A549 (cell line): ENCODE measurements at regions not wholly inside any gene's neighbourhood (a gene's known extent, or its start where the extent isn't known, plus 50 kb on each side); places are given as distances from the start of the nearest gene placed in this dataset.

ENCODE experiments used
- ATAC-seq, 2 experiments: fragments of 200-7000 bp in 1 of 2; fragments of >200 bp in 1 of 2; cut with Nextera tagmentation in 1 of 2; cut with Tn5 transposase in 1 of 2; 3 replicates each; pipeline versions ENCODE4 v1.8.0 to v1.9.1; 2018 to 2020; ENCODE audit warnings: mild to moderate bottlenecking in 1 of 2, moderate library complexity in 1 of 2
- CTCF ChIA-PET: fragments of 300-600 bp; sonication (Branson Sonifier 250); formaldehyde crosslinking; extraction: SDS; loops from one replicate; lab custom pipeline; 2021; ENCODE audit warnings: antibody characterized with exemption, inconsistent platforms; lab: Yijun Ruan, JAX
- POLR2A ChIA-PET: fragments of 350-600 bp; formaldehyde crosslinking; extraction: SDS; loops from one replicate; lab custom pipeline; 2021; ENCODE audit warnings: antibody characterized with exemption, inconsistent platforms; lab: Yijun Ruan, JAX
- DNase-seq, 2 experiments: peaks; one replicate each; pipeline versions ENCODE4 v3.0.0 to v3.0.0-alpha.2; 2011 to 2016; ENCODE audit warnings: low read depth in 1 of 2, low spot score in 1 of 2
- FAIRE-seq: peaks from 2 replicates; lab custom pipeline; 2011; peaks lifted over from hg19 to GRCh38; lab: Jason Lieb, UNC
- H3K27ac ChIP-seq, 2 experiments: fragments of >200 bp; sonication (Bioruptor Twin); formaldehyde crosslinking; 3 replicates each; pipeline ENCODE4 v1.5.1; 2016 to 2017
- H3K4me1 ChIP-seq: fragments of >200 bp; sonication (Bioruptor Twin); formaldehyde crosslinking; 3 replicates; pipeline ENCODE4 v1.6.1; 2016
- H3K4me2 ChIP-seq: fragments of >200 bp; sonication (Bioruptor Twin); formaldehyde crosslinking; 3 replicates; pipeline ENCODE4 v1.6.1; 2016
- H3K4me3 ChIP-seq: fragments of >200 bp; sonication (Bioruptor Twin); formaldehyde crosslinking; 3 replicates; pipeline ENCODE4 v1.5.1; 2016
- H3K9me3 ChIP-seq: fragments of >200 bp; sonication (Bioruptor Twin); formaldehyde crosslinking; 3 replicates; pipeline ENCODE4 v1.6.1; 2016
- CBX2 ChIP-seq: fragments of 200-600 bp; sonication (generic); IDR thresholded peaks from 2 replicates; pipeline ENCODE4 v1.6.1; 2016; ENCODE audit warnings: low read depth, mild to moderate bottlenecking, borderline replicate concordance
- CTCF ChIP-seq: fragments of >200 bp; sonication (Bioruptor Twin); formaldehyde crosslinking; IDR thresholded peaks from 3 replicates; pipeline ENCODE4 v1.5.1; 2016
- EHF ChIP-seq: fragments of 250-450 bp; sonication (Bioruptor Pico); IDR thresholded peaks from 2 replicates; pipeline ENCODE4 v1.5.0; 2020; ENCODE audit warnings: mild to moderate bottlenecking
- EP300 ChIP-seq, 2 experiments: fragments of >200 bp; sonication (Bioruptor Twin); formaldehyde crosslinking; IDR thresholded peaks; 2 replicates in 1 of 2; 3 replicates in 1 of 2; pipeline ENCODE4 v1.6.1; 2016 to 2017
- FOSL2 ChIP-seq, 2 experiments: fragments of 450-650 bp in 1 of 2; fragments of >200 bp in 1 of 2; sonication (Bioruptor Twin) in 1 of 2; formaldehyde crosslinking; IDR thresholded peaks; 2 replicates each; pipeline versions ENCODE4 v1.5.0 to v1.6.1; 2016 to 2020; ENCODE audit warnings: mild to moderate bottlenecking in 1 of 2, moderate library complexity in 1 of 2
- HDAC2 ChIP-seq: fragments of 200-600 bp; sonication (generic); IDR thresholded peaks from 2 replicates; pipeline ENCODE4 v1.6.1; 2016
- HEYL ChIP-seq: fragments of 250-450 bp; sonication (Bioruptor Pico); IDR thresholded peaks from 2 replicates; pipeline ENCODE4 v1.8.0; 2021; ENCODE audit warnings: mild to moderate bottlenecking, moderate library complexity
- HOXA7 ChIP-seq: fragments of 250-450 bp; sonication (Bioruptor Pico); IDR thresholded peaks from 2 replicates; pipeline ENCODE4 v1.5.0; 2020; ENCODE audit warnings: mild to moderate bottlenecking, moderate library complexity
- HOXB13 ChIP-seq: fragments of 250-450 bp; sonication (Bioruptor Pico); IDR thresholded peaks from 2 replicates; pipeline ENCODE4 v1.5.0; 2020; ENCODE audit warnings: low read depth, mild to moderate bottlenecking, moderate library complexity
- JUN ChIP-seq, 2 experiments: fragments of >200 bp; sonication (Bioruptor Twin); formaldehyde crosslinking; IDR thresholded peaks; 2 replicates in 1 of 2; 3 replicates in 1 of 2; pipeline ENCODE4 v1.6.1; 2016 to 2017
- KDM1A ChIP-seq: fragments of 200-600 bp; sonication (generic); IDR thresholded peaks from 2 replicates; pipeline ENCODE4 v1.6.1; 2016; ENCODE audit warnings: low read depth, mild to moderate bottlenecking
- KDM5A ChIP-seq: fragments of 200-600 bp; sonication (generic); IDR thresholded peaks from 2 replicates; pipeline ENCODE4 v1.6.1; 2016; ENCODE audit warnings: antibody characterized with exemption, mild to moderate bottlenecking
- NFE2L2 ChIP-seq: fragments of 150-350 bp; conservative IDR thresholded peaks from 2 replicates; pipeline ENCODE4 v1.6.1; 2014; ENCODE audit warnings: low read length
- POLR2AphosphoS2 ChIP-seq: conservative IDR thresholded peaks from 2 replicates; pipeline ENCODE4 v1.6.1; 2012; ENCODE audit warnings: low read length, improper control_type of control experiment, inconsistent platforms
- RAD21 ChIP-seq, 2 experiments: fragments of >200 bp in 1 of 2; sonication (Bioruptor Twin) in 1 of 2; formaldehyde crosslinking in 1 of 2; IDR thresholded peaks in 1 of 2; conservative IDR thresholded peaks in 1 of 2; 2 replicates in 1 of 2; 3 replicates in 1 of 2; pipeline ENCODE4 v1.6.1; 2012 to 2018; ENCODE audit warnings: inconsistent platforms in 1 of 2
- RARB ChIP-seq: fragments of 250-450 bp; sonication (Bioruptor Pico); IDR thresholded peaks from 2 replicates; pipeline ENCODE4 v1.8.0; 2021; ENCODE audit warnings: mild to moderate bottlenecking, moderate library complexity
- RCOR1 ChIP-seq: fragments of 150-350 bp; IDR thresholded peaks from 2 replicates; pipeline ENCODE4 v1.6.1; 2014; ENCODE audit warnings: antibody characterized with exemption, low read length, low read depth
- RNF2 ChIP-seq: fragments of 200-600 bp; sonication (generic); IDR thresholded peaks from 2 replicates; pipeline ENCODE4 v1.6.1; 2016; ENCODE audit warnings: low read depth, mild to moderate bottlenecking, antibody characterized with exemption, moderate library complexity, borderline replicate concordance
- SMC3 ChIP-seq: fragments of >200 bp; sonication (Bioruptor Twin); formaldehyde crosslinking; IDR thresholded peaks from 3 replicates; pipeline ENCODE4 v1.6.1; 2018; ENCODE audit warnings: inconsistent platforms
- TFCP2L1 ChIP-seq: fragments of 250-450 bp; sonication (Bioruptor Pico); IDR thresholded peaks from 2 replicates; pipeline ENCODE4 v1.5.0; 2021; ENCODE audit warnings: mild to moderate bottlenecking
- ZC3H11A ChIP-seq: fragments of 450-650 bp; IDR thresholded peaks from 2 replicates; pipeline ENCODE4 v1.6.1; 2014; ENCODE audit warnings: antibody characterized with exemption, mild to moderate bottlenecking
- ZFP36 ChIP-seq: fragments of 450-650 bp; IDR thresholded peaks from 2 replicates; pipeline ENCODE4 v1.6.1; 2014; ENCODE audit warnings: borderline replicate concordance; ENCODE audit not compliant: partially characterized antibody
- WGBS: methylation state at CpG from one replicate; pipeline ENCODE4 v1.1.6; 2017; ENCODE audit errors: missing lambda C conversion rate; 5-methylcytosine and 5-hydroxymethylcytosine counted together
- TF ChIP-seq, protein P1 (sequence below): fragments of >200 bp; sonication (Bioruptor Twin); formaldehyde crosslinking; IDR thresholded peaks from 3 replicates; pipeline ENCODE4 v1.6.1; 2016

GRCh38 chr7:68166525-68166924 is 1169.9 kb downstream of the TYW1 start:
- Histone ChIP-seq H3K4me1 (no peaks in the 10 kb centered on the region), H3K4me3 (no peak overlapping the region), H3K27ac (no peak overlapping the region), H3K9me3 (no peaks in the 10 kb centered on the region), H3K4me2 (no peak overlapping the region)
- CTCF ChIA-PET = interaction anchor here (1.0 kb wide), 1 partner anchor 11 kb away, joined by 5 read pairs; no protein-coding TSS in a partner anchor
- TF ChIP-seq RCOR1 (no peak), HOXB13 (CRISPR knock-in tag) (no peak), ZC3H11A (no peak), KDM5A (no peak), HDAC2 (no peak), TFCP2L1 (CRISPR knock-in tag) (no peak), RARB (CRISPR knock-in tag) (no peak), RNF2 (no peak), EP300 (IDR thresholded peaks at IDR 0.05) (no peak)
- WGBS = 25% methylated on average over 3 of the region's 3 CpGs
- POLR2A ChIA-PET = no interaction called here
- FAIRE-seq = no peak
- no peak for ATAC-seq
- DNase-seq = no peak

GRCh38 chr7:68173513-68173912 is 1176.9 kb downstream of the TYW1 start:
- no peaks in the 10 kb centered on the region for H3K9me3 ChIP-seq
- ChIA-PET POLR2A (interaction anchor here (0.6 kb wide), 1 partner anchor 820 kb away, joined by 3 read pairs; no protein-coding TSS in a partner anchor), CTCF (no interaction called here)
- H3K4me1 ChIP-seq = peaks cover 5% of the 10 kb centered on the region
- TF ChIP-seq KDM1A (no peak), JUN (IDR thresholded peaks at IDR 0.05) (no peak), POLR2AphosphoS2 (no peak), HEYL (CRISPR knock-in tag) (no peak), SMC3 (no peak), FOSL2 (IDR thresholded peaks at IDR 0.05) (no peak), FOSL2 (CRISPR knock-in tag; IDR thresholded peaks at IDR 0.05) (no peak), CBX2 (no peak), ZFP36 (no peak), EHF (CRISPR knock-in tag) (no peak), HOXA7 (CRISPR knock-in tag) (no peak)
- TF ChIP-seq, protein P1, sequence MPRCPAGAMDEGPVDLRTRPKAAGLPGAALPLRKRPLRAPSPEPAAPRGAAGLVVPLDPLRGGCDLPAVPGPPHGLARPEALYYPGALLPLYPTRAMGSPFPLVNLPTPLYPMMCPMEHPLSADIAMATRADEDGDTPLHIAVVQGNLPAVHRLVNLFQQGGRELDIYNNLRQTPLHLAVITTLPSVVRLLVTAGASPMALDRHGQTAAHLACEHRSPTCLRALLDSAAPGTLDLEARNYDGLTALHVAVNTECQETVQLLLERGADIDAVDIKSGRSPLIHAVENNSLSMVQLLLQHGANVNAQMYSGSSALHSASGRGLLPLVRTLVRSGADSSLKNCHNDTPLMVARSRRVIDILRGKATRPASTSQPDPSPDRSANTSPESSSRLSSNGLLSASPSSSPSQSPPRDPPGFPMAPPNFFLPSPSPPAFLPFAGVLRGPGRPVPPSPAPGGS = no peak
- no peak overlapping the region for H3K27ac ChIP-seq
- FAIRE-seq (no peak), ATAC-seq (no peak), DNase-seq (no peak)
- H3K4me3 ChIP-seq = no peak overlapping the region
- 67% methylated on average over 7 of the region's 7 CpGs for WGBS
- H3K4me2 ChIP-seq = no peak overlapping the region

DNA sequence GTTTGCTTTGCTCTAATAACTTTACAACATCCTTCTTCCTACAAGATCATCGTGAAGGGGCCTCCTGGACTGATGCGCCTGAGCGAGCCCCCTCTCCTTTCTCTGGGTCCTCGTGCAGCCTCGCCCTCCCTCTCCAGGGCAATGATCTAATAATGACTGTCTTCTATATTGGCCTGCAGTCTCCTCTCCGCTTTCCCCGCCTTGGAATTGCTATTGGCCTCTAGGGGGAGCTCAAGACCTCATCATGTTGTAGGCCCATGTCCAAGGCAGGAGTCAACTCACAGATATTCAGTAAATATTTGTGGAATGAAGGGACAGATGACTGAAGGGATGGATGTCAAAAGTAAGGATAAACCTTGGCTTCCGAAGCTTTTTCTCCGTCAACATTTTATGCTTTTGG is 1180.3 kb downstream of the TYW1 start:
- Histone ChIP-seq H3K4me3 (no peak overlapping the region), H3K27ac (peak overlapping the region in 1 of 2 experiments; percentile 73; a peak in 3 of 6 replicates), H3K4me1 (peaks cover 5% of the 10 kb centered on the region), H3K4me2 (0 out of 3 replicates have a peak overlapping the region, but pooled peaks have one; percentile 28), H3K9me3 (no peaks in the 10 kb centered on the region)
- peak; percentile 95 to 98 for ATAC-seq
- WGBS = 3% methylated on average over 9 of the region's 9 CpGs
- TF ChIP-seq CTCF (peak; percentile 76), RAD21 (conservative IDR thresholded peaks at IDR 0.05 in 1 of 2, IDR thresholded peaks at IDR 0.05 in 1 of 2) (peak; percentile 88 to 89), SMC3 (peak; percentile 77), ZC3H11A (no peak), NFE2L2 (no peak), FOSL2 (IDR thresholded peaks at IDR 0.05) (no peak), FOSL2 (CRISPR knock-in tag; IDR thresholded peaks at IDR 0.05) (peak; percentile 35; the same call in 1 of the 2 replicates)
- peak; percentile 66 to 84 for DNase-seq
- CTCF ChIA-PET = interaction anchor here (0.6 to 2.2 kb wide), 14 partner anchors 10 to 1373 kb away, joined by 3 to 6 read pairs (median 3); no protein-coding TSS in a partner anchor
- POLR2A ChIA-PET = interaction anchor here (1.0 kb wide), 1 partner anchor 144 kb away, joined by 3 read pairs; no protein-coding TSS in a partner anchor
- peak; percentile 92 for FAIRE-seq
